Loucy (cell line): ENCODE measurements at regions not wholly inside any gene's neighbourhood (a gene's known extent, or its start where the extent isn't known, plus 50 kb on each side); places are given as distances from the start of the nearest gene placed in this dataset.
"Not testable (repeated sequence)": the region's sequence is repeated elsewhere in the genome, so short reads cannot be mapped to it uniquely, and the experiment has no call there.

Experiments
- CTCF ChIP-seq: fragments of 200-600 bp; sonication (generic); conservative IDR thresholded peaks from 2 replicates; pipeline ENCODE4 v1.5.1; 2014; ENCODE audit warnings: mild to moderate bottlenecking, antibody characterized with exemption, low read length
- EZH2phosphoT487 ChIP-seq: fragments of 200-600 bp; IDR thresholded peaks from 2 replicates; pipeline ENCODE4 v1.6.1; 2018; ENCODE audit warnings: antibody characterized with exemption, mild to moderate bottlenecking, moderate library complexity, borderline replicate concordance

GRCh38 chr5:34339408-34340001 is 296.5 kb upstream of the C1QTNF3 start:
- not testable (repeated sequence) for TF ChIP-seq CTCF, EZH2phosphoT487
